Memory B cell (primary cell): ENCODE measurements at regions not wholly inside any gene's neighbourhood (a gene's known extent, or its start where the extent isn't known, plus 50 kb on each side); places are given as distances from the start of the nearest gene placed in this dataset.

Experiments
- ATAC-seq: fragments of 150-1000 bp; cut with Tn5 transposase; 2 replicates; pipeline ENCODE4 v1.10.0; 2021; ENCODE audit warnings: low read depth, mild to moderate bottlenecking, moderate library complexity
- DNase-seq, 2 donors: peaks; one replicate each; pipeline ENCODE4 v3.0.0; 2022; ENCODE audit warnings: low spot score in 2 of 2
- H3K27ac Mint-ChIP-seq: one replicate; pipeline ENCODE4 v1.8.0; 2022; ENCODE audit warnings: mild to moderate bottlenecking, moderate library complexity, mixed read lengths
- H3K27me3 Mint-ChIP-seq: one replicate; pipeline ENCODE4 v1.8.0; 2022; ENCODE audit warnings: mixed read lengths
- H3K36me3 Mint-ChIP-seq: one replicate; pipeline ENCODE4 v1.8.0; 2022; ENCODE audit warnings: mild to moderate bottlenecking, mixed read lengths
- H3K4me1 Mint-ChIP-seq: one replicate; pipeline ENCODE4 v1.8.0; 2022; ENCODE audit warnings: mixed read lengths
- H3K4me3 Mint-ChIP-seq: one replicate; pipeline ENCODE4 v1.8.0; 2022; ENCODE audit warnings: mild to moderate bottlenecking, moderate library complexity, mixed read lengths
- H3K9me3 Mint-ChIP-seq: one replicate; pipeline ENCODE4 v1.8.0; 2022; ENCODE audit warnings: mixed read lengths

DNA sequence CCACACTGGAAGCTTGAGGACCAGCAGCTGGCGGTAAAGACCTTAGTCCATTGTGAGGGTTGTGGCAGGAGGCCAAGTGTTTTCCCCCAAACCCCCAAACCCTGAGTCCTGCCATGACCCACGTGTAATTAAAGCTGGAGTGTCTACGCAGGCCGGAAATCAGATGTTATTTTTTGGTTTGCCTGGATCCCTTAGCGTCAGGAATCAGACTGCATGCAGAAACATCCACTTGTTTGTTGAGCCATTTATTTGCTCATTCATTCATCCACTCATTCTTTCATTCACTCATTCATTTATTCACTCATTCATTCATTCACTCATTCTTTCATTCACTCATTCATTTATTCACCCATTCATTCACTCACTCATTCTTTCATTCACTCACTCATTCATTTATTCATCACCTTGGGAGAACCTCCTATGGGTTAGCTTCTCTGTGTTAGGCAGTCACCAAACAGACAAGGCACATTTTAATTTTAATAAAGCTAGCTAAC, 313.1 kb downstream of the MAF start:
- peaks cover 12% of the 10 kb centered on the region for H3K4me1 Mint-ChIP-seq
- H3K4me3 Mint-ChIP-seq = peak overlapping the region; percentile 9
- ATAC-seq = peak; percentile 9
- no peak overlapping the region for H3K27ac Mint-ChIP-seq
- no peaks in the 10 kb centered on the region for H3K36me3 Mint-ChIP-seq
- no peak for DNase-seq
- H3K27me3 Mint-ChIP-seq = peaks cover 18% of the 10 kb centered on the region
- H3K9me3 Mint-ChIP-seq = peaks cover 2% of the 10 kb centered on the region

DNA sequence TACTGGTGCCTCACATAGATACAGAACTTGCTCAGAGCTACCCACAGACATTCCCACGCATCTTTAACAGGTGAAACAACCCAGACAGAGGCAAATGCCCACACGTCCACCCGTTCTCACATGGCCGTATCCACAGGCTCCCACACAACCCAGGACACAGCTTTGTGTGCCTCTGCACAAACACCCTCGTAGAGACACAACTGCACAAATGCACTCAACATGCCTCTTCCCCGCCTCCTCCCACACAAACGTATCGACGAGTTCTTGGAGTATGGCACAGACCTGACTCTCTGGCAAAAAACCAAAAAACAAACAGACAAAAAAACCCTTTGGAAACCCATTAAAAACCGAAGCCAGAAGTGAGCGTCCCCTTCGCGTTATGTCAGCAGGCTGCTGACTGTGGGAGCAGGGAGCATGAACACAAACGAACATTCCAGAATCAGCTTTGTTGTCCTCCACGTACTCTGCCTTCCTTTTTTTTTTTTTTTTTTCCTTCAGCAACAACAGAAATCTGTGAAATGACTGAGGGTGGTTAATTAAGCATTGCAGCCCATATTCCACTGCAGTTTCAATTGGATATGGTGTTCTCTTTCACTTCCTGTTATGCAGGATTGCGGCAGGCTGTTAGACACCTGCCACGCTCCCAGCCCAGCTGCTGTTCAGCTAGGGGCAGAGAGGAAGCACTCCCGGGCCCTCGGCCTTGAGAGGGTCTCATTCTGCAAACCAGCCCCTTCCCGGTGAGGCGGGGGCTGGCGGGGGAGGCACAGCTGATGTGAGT, 313.7 kb downstream of the MAF start:
- DNase-seq (peak; percentile 35 to 37), ATAC-seq (peak; percentile 97)
- Mint-ChIP-seq H3K27ac (no peak overlapping the region), H3K4me3 (peak overlapping the region; percentile 49), H3K27me3 (peaks cover 16% of the 10 kb centered on the region), H3K9me3 (no peaks in the 10 kb centered on the region), H3K36me3 (no peaks in the 10 kb centered on the region), H3K4me1 (peaks cover 12% of the 10 kb centered on the region)

DNA sequence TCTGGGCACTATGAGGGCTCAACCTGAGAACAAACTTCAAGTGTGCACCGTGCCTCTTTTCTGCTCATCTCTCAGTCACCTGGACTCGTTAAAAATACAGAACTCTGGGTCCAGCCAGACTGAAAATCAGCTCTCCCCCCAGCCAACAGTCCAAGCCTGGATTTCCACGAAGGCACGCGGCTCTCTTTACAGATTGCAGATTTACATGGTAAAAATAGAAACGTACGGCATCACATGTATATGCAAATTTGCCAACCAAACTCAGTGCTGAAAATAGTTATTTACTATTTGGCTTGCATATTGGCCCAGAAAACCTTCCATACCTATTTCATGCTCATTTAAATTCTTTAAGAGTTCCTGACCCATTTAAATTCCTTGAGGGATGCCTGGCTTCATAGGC, 315.8 kb downstream of the MAF start:
- Mint-ChIP-seq H3K27me3 (peaks cover 15% of the 10 kb centered on the region), H3K36me3 (no peaks in the 10 kb centered on the region), H3K27ac (no peak overlapping the region), H3K4me3 (no peak overlapping the region), H3K9me3 (no peaks in the 10 kb centered on the region), H3K4me1 (peaks cover 12% of the 10 kb centered on the region)
- ATAC-seq (no peak), DNase-seq (no peak)

DNA sequence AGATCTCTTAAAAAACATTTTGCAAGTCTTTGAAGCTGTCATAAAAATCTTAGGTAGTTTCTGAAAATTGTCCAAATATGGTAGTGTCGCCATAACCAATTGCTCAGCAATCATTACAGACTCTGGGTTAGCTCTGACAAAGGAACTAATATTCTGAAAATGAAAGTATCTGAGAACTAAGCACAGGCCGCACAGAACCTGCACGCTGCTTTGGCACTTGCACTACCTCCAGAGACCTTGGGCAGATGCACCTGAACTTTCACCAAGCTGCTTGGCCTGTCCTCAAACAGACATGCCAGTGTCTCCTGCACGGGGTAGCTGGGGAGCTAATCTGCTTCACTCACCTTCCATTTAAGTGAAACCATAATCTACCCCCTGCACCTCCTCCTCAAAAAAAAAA, 317.0 kb downstream of the MAF start:
- peaks cover 14% of the 10 kb centered on the region for H3K4me1 Mint-ChIP-seq
- peaks cover 13% of the 10 kb centered on the region for H3K27me3 Mint-ChIP-seq
- DNase-seq (no peak), ATAC-seq (peak; percentile 34)
- no peak overlapping the region for H3K27ac Mint-ChIP-seq
- H3K36me3 Mint-ChIP-seq = no peaks in the 10 kb centered on the region
- no peak overlapping the region for H3K4me3 Mint-ChIP-seq
- no peaks in the 10 kb centered on the region for H3K9me3 Mint-ChIP-seq

DNA sequence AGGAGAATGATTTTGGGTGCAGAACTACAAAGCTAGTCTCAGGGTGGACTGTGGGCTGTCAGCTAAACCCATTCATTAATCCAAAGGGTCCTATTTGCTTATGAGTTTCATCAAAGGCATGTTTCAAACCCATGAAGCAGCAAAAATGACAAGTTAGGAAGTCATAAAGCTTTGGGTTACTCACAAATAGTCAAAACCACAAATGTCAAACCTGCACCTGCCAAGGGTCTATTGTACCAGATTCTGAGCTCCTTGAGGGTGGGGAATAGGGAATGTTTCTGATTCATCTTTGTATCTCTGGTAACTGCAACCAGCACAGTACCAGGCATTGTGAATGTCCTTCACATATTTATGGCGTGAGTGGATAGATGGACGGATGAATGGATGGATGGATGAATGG, 317.7 kb downstream of the MAF start:
- ATAC-seq (no peak), DNase-seq (no peak)
- no peaks in the 10 kb centered on the region for H3K36me3 Mint-ChIP-seq
- H3K9me3 Mint-ChIP-seq = no peaks in the 10 kb centered on the region
- H3K27ac Mint-ChIP-seq = no peak overlapping the region
- H3K27me3 Mint-ChIP-seq = peaks cover 13% of the 10 kb centered on the region
- peaks cover 14% of the 10 kb centered on the region for H3K4me1 Mint-ChIP-seq
- no peak overlapping the region for H3K4me3 Mint-ChIP-seq

DNA sequence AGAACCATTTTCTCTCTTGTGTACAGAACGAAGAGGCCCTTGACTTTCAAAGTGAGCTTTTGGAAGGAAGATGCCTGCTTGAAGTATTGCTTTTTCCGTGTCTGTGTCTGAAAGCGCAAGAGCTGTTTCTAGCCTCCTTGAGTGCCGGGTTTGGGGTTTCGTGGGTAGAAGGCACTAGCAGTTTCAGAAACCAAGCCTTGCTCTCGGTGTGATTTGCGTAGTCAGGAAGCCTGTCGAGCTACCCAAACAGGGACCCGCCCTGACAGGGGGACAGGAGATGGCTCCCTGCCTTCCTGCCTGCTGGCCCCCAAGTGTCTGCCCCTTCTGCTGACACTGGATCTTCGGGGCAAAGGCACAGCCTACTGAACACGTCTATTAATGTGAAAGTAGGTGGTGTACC, 322.0 kb downstream of the MAF start:
- H3K9me3 Mint-ChIP-seq = no peaks in the 10 kb centered on the region
- DNase-seq = no peak
- no peak overlapping the region for H3K27ac Mint-ChIP-seq
- H3K27me3 Mint-ChIP-seq = peaks cover 15% of the 10 kb centered on the region
- no peak overlapping the region for H3K4me3 Mint-ChIP-seq
- ATAC-seq = no peak
- H3K36me3 Mint-ChIP-seq = no peaks in the 10 kb centered on the region
- peaks cover 2% of the 10 kb centered on the region for H3K4me1 Mint-ChIP-seq

DNA sequence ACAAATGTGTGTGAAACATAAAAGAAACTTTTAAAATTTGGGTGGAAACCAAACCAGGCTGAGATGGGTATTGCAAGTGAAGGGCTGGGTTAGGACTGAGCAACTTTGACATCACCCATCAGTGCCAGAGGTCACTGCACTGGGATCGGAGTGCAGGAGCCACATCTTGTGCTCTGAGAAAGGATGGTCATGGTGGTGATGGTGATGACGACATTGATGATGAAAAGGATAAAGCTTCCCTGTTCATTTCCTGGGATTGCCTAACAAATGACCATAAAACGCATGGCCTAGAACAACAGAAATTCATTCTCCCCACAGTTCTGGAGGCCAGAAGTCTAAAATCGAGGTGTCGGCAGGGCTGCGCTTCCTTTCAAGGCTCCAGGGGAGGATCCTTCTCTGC, 324.0 kb downstream of the MAF start:
- Mint-ChIP-seq H3K9me3 (no peaks in the 10 kb centered on the region), H3K27me3 (peaks cover 26% of the 10 kb centered on the region), H3K4me1 (peaks cover 2% of the 10 kb centered on the region), H3K4me3 (no peak overlapping the region), H3K27ac (no peak overlapping the region), H3K36me3 (no peaks in the 10 kb centered on the region)
- no peak for DNase-seq
- ATAC-seq = no peak

DNA sequence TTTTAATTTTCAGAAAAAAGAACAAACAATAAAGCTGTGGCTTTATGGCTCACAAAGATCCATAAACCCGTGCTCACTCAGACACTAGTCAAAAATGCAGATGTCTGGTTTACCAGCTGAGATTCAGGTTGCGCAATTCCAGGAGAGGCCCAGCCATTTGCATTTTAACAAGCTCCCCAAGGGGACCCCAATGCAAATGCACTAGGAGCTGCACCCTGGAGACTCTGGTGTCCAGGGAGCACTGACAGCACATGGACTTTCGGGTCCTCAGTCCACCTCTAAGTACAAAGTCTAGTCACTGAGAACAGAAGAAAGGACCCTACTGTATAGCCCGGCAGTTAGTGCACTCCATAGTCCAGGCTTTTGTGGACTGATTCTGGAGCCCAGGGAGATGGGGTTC, 326.3 kb downstream of the MAF start:
- Mint-ChIP-seq H3K4me3 (no peak overlapping the region), H3K27ac (no peak overlapping the region), H3K36me3 (no peaks in the 10 kb centered on the region), H3K27me3 (peaks cover 19% of the 10 kb centered on the region), H3K4me1 (peaks cover 6% of the 10 kb centered on the region), H3K9me3 (no peaks in the 10 kb centered on the region)
- DNase-seq = no peak
- no peak for ATAC-seq

DNA sequence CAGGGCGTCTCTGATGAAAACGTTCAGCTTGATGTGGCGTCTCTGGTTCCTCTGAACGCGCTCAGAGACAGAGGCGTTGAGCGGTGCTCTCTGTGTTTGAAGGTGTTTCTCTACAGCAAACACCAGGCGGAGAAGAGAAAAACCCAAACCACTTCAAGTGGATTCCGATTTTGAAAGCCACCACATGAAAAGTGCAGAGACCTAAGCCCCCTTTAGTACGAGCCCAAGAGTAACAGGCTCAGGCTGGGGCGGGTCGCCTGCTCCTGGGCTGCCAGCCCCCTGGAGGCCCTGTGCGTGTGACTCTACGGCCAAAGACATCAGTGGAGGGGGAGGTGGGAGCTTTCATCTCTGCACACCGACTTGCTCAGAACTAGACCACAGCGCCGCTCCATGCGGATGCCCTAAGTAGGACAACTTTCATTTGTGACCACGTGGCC, 328.4 kb downstream of the MAF start:
- Mint-ChIP-seq H3K4me3 (no peak overlapping the region), H3K9me3 (no peaks in the 10 kb centered on the region)
- ATAC-seq = no peak

DNA sequence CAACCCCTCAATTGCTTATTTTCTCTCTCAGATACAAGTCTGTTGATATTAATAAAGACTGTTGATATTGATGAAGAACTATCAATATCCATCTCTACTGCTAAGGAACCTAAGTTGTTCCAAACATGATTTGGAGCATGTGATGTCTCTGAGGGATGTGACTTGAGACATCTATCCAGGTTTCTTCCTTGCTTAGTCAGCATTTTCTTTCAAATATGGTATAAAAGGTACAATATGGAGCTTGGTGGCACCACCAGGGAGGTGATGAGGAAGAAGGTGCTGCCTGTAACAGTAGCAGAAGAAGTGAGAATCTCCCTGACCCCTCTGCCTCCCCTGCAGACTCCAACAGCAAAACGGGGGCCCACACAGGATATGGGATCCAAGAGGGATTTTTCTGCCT, 329.0 kb downstream of the MAF start:
- no peaks in the 10 kb centered on the region for H3K36me3 Mint-ChIP-seq
- H3K4me3 Mint-ChIP-seq = no peak overlapping the region
- no peaks in the 10 kb centered on the region for H3K9me3 Mint-ChIP-seq
- peaks cover 22% of the 10 kb centered on the region for H3K27me3 Mint-ChIP-seq
- no peak for DNase-seq
- H3K27ac Mint-ChIP-seq = no peak overlapping the region
- peaks cover 17% of the 10 kb centered on the region for H3K4me1 Mint-ChIP-seq
- no peak for ATAC-seq

More for the DNA sequence above, 328.4 kb downstream of the MAF start:
- peaks cover 16% of the 10 kb centered on the region for H3K4me1 Mint-ChIP-seq
- no peak overlapping the region for H3K27ac Mint-ChIP-seq
- no peak for DNase-seq
- H3K27me3 Mint-ChIP-seq = peaks cover 21% of the 10 kb centered on the region
- no peaks in the 10 kb centered on the region for H3K36me3 Mint-ChIP-seq

DNA sequence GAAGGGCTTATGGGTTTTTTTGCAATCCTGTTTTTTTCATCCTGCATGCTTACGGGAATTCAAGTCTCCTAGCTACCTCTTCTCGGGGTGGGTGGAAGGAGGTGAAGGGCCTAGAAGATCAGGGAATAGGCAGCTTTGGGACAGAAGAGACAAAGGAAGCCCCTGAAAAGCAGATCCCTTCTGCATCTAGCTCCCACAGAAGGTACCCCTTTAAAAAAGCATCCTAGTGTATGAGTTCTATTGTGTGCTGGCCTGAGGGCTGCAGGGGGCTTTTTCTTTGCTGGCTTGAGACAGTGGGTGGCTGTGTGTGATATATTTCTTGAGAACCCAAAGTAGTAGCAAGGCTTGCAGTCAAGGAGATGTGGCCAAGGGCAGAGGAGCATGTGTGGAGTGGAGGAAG, 330.5 kb downstream of the MAF start:
- DNase-seq = no peak
- peaks cover 26% of the 10 kb centered on the region for H3K27me3 Mint-ChIP-seq
- no peak overlapping the region for H3K4me3 Mint-ChIP-seq

DNA sequence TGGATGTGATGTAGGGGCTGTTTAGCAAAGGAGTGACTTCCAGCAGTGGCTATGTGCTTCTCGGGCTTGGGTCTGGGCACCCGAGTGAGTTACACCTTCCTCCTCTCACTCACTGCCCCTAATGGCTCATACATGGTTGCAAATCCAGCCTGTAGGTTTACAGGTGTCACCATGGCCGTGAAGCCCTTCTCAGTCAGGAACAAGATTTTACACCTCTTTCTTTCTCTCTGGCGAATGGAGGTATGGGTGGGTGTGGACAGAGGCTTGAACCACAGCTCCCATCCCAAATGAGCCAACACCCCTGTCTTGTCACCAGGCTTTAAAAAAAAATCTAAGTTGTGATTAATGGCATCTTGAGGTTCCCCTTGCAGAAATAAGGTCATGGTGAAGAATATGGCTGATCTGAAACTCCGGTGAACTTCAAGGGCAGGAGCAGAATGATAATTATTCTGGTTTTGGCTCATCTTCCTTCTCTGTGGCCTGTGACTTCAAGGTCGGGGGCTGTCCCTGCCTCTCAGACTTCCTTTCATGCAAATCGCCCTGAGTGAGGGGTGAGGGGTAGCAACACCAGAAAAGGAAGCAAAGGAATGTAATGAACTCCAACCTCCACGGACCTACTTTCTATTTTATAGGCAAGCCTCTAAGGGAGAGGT, 331.2 kb downstream of the MAF start:
- Mint-ChIP-seq H3K4me1 (peaks cover 17% of the 10 kb centered on the region), H3K27ac (no peak overlapping the region), H3K27me3 (peaks cover 24% of the 10 kb centered on the region), H3K36me3 (no peaks in the 10 kb centered on the region), H3K9me3 (no peaks in the 10 kb centered on the region), H3K4me3 (peak overlapping the region; percentile 28)
- DNase-seq = no peak
- ATAC-seq = peak; percentile 74

More for the DNA sequence above, 330.5 kb downstream of the MAF start:
- H3K27ac Mint-ChIP-seq = no peak overlapping the region
- peaks cover 17% of the 10 kb centered on the region for H3K4me1 Mint-ChIP-seq
- no peak for ATAC-seq
- H3K36me3 Mint-ChIP-seq = no peaks in the 10 kb centered on the region
- no peaks in the 10 kb centered on the region for H3K9me3 Mint-ChIP-seq

DNA sequence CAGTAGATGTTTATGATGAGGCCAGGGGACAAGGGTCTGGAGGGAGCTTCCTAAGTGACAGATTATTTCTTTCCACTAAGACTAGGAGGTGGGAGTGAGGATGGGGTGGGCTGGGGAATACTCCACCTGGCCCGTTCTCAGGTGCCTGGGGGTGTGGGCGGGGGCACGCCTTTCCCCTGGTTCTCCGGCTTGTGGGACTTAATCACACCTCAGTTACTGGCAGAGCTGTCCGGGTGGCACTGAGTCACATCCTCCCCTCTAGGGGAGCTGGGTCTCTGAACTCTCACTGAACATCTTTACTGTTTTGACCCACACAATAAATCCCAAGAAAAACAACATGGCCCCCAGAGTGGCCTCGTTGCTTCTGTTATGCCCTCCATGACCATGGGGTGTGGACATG, 332.8 kb downstream of the MAF start:
- Mint-ChIP-seq H3K4me3 (no peak overlapping the region), H3K27ac (no peak overlapping the region), H3K9me3 (no peaks in the 10 kb centered on the region), H3K27me3 (peaks cover 23% of the 10 kb centered on the region), H3K36me3 (no peaks in the 10 kb centered on the region), H3K4me1 (peaks cover 17% of the 10 kb centered on the region)
- DNase-seq = no peak
- no peak for ATAC-seq

DNA sequence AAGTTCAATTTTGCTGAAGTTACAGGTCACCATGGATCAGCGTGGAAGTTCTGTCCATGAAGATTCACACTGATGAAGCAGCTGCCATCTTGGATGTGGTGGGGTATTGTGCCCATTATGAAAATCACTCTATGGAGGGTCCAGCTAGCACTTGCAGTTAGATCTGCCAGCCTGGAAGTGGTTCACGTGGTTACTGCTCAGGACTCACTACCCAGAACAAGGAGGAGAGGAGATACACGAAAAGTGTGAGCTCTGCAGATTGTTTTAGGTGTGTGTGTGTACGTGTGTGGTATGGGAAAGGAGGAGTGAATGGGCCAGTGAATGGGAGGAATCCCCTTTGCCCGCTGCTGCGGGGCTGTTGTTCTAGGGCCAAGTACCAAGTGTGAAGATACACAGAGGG, 333.4 kb downstream of the MAF start:
- H3K4me1 Mint-ChIP-seq = peaks cover 17% of the 10 kb centered on the region
- H3K27ac Mint-ChIP-seq = no peak overlapping the region
- DNase-seq (no peak), ATAC-seq (no peak)
- H3K27me3 Mint-ChIP-seq = peaks cover 21% of the 10 kb centered on the region
- no peaks in the 10 kb centered on the region for H3K36me3 Mint-ChIP-seq
- no peaks in the 10 kb centered on the region for H3K9me3 Mint-ChIP-seq
- H3K4me3 Mint-ChIP-seq = no peak overlapping the region
